ENCODE measurements at regions not wholly inside any gene's neighbourhood (a gene's known extent, or its start where the extent isn't known, plus 50 kb on each side); places are given as distances from the start of the nearest gene placed in this dataset.

DNA sequence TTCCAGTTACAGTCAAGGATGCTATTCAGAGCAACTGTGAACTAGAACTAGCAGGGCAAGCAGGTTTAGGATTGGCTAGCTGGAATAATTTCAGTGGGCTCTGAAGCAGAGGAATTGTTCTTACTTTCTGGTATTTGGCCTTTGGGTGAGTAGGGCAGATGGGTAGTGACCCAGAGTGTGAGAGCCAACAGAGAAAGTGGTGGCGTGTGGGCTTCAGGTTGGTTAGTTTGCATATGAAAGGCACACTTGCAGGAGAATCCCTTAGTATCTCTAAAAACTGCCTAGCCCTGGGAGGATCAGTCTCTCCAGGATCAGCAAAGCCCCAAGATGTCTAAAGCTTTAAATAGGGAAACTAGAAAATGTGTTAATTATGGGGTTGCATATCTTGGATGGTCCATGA, 67.6 kb upstream of the LRRC8B start:
- no peak for DNase-seq (ENCODE audit: low read depth)
- no peak overlapping the region for H3K4me3 ChIP-seq (ENCODE audit: control insufficient read depth, low read depth, low read length)
- TF ChIP-seq, protein P1, sequence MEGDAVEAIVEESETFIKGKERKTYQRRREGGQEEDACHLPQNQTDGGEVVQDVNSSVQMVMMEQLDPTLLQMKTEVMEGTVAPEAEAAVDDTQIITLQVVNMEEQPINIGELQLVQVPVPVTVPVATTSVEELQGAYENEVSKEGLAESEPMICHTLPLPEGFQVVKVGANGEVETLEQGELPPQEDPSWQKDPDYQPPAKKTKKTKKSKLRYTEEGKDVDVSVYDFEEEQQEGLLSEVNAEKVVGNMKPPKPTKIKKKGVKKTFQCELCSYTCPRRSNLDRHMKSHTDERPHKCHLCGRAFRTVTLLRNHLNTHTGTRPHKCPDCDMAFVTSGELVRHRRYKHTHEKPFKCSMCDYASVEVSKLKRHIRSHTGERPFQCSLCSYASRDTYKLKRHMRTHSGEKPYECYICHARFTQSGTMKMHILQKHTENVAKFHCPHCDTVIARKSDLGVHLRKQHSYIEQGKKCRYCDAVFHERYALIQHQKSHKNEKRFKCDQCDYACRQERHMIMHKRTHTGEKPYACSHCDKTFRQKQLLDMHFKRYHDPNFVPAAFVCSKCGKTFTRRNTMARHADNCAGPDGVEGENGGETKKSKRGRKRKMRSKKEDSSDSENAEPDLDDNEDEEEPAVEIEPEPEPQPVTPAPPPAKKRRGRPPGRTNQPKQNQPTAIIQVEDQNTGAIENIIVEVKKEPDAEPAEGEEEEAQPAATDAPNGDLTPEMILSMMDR (IDR thresholded peaks at IDR 0.05; ENCODE audit: control insufficient read depth, insufficient read depth, low read depth, low read length, missing control alignments): no peak

DNA sequence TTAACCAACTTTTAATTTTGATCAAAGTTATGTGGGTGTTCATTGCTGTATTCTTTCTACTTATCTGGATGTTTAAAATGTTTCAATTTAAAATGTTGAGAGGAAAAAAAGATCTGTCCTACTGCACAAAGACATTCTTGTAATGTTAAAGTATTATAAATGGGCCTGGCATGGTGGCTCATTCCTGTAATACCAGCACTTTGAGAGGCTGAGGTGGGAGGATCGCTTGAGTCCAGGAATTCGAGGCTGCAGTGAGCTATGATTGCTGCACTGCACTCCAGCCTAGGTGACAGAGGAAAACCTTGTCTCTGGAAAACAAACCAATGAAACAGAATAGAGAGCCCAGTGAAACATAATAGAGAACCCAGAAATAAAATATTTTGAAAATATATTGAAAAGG, 65.5 kb upstream of the LRRC8B start:
- TF ChIP-seq, protein P1 (IDR thresholded peaks at IDR 0.05; ENCODE audit: control insufficient read depth, insufficient read depth, low read depth, low read length, missing control alignments): no peak
- DNase-seq (ENCODE audit: low read depth): no peak
- no peak overlapping the region for H3K4me3 ChIP-seq (ENCODE audit: control insufficient read depth, low read depth, low read length)

DNA sequence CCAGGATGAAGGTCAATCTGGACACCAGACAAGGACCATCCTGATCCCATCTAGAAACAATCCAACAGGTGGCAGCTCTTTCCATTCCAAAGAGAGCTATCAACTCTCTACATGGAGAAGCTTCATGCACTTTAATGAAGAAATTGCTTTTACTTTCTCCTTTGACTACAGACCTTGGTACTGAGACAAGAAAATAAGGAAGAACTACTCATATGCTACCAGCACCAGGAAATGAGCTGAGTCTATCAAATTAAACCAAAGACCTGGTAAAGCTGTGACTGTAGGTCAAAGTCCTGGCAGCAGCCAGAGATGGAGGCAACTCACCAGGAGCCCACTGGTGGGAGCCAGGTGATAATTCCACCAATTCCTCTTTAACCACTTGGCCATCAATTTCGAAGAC, 64.3 kb upstream of the LRRC8B start:
- TF ChIP-seq, protein P1 (IDR thresholded peaks at IDR 0.05; ENCODE audit: control insufficient read depth, insufficient read depth, low read depth, low read length, missing control alignments): no peak
- DNase-seq (ENCODE audit: low read depth): no peak
- no peak overlapping the region for H3K4me3 ChIP-seq (ENCODE audit: control insufficient read depth, low read depth, low read length)

DNA sequence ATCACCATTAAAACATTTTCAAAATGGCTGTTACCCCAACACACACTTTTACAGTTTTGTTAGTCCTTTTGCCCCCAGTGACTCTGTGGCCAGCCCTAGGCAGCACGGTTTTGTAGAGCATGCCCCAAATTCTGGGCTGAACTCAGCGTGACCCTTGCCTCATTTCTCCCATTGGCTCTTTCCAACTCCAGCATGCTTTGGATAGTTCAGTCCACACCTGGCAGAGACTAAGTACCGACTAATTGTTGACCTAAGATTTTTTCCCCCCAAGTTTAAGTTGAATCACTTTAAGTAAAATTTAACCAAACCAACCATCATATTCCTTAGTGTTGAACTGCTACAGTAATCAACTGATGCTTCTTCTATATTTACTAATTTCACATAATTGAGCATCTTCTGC, 62.4 kb upstream of the LRRC8B start:
- DNase-seq (ENCODE audit: low read depth): no peak
- TF ChIP-seq, protein P1 (IDR thresholded peaks at IDR 0.05; ENCODE audit: control insufficient read depth, insufficient read depth, low read depth, low read length, missing control alignments): no peak
- no peak overlapping the region for H3K4me3 ChIP-seq (ENCODE audit: control insufficient read depth, low read depth, low read length)

DNA sequence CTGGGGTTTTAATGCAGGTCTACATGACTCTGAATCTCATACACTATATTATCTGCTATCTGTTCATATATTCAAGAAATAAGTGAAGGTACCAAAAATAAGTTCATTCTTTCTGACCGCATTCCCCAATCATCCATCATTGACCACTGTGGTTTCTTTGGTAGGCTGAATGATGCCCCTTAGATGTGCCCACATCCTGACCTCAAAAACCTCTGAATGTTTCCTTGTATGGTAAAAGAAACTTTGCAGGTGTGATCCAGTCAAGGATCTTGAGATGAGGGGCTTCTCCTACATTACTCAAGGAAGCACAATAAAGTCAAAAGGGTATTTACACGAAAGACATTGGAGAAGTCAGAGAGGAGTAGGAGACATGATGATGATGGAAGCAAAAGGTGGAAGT, 60.6 kb upstream of the LRRC8B start:
- TF ChIP-seq, protein P1 (IDR thresholded peaks at IDR 0.05; ENCODE audit: control insufficient read depth, insufficient read depth, low read depth, low read length, missing control alignments): no peak
- H3K4me3 ChIP-seq (ENCODE audit: control insufficient read depth, low read depth, low read length): no peak overlapping the region
- DNase-seq (ENCODE audit: low read depth): no peak

DNA sequence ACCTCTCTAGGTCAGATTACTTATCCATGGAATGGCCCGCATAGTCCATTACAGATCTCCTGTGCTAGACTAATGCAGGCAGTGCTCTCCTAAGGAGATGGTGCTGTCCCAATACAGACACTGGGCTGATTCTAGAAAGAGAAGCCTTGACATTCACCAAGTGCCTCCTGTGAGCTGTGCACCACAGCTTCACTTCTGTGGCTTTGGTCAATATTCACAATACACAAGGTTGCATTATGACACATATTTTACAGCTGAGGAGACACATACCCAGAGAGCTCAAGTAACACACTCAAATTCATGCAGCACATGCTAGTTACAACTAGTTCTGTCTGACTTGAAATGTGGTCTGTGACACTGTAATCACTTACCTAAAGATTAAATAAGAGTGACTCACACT, 59.4 kb upstream of the LRRC8B start:
- H3K4me3 ChIP-seq (ENCODE audit: control insufficient read depth, low read depth, low read length): no peak overlapping the region
- TF ChIP-seq, protein P1 (IDR thresholded peaks at IDR 0.05; ENCODE audit: control insufficient read depth, insufficient read depth, low read depth, low read length, missing control alignments): no peak
- DNase-seq (ENCODE audit: low read depth): no peak

DNA sequence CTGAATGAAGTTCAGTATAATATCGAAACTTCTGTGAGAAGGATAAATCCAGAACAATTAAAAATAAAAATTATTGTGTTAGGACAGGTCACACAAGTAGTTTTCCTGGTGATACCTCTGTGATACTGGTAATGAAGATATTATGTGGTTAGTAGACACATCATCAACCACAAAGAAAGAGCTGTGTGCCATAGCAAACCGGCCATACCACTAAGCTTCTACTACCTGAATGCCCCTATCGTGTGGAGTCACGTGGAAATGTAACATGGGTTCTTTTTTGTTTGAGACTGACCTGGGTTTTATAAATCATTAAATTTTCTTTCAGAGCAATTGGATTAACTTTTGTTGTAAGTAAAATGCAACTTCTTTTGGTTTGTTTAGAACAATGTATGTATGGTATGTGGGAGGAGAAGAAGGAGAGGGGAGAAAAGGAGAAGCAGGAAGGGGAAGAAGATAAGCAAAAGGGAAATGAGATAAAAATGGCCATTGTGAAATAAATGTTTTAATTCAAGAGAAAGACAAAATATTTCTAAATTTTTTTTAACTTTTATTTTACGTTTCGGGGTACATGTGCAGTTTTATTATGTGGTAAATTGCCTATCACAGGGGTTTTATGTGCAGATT, 58.2 kb upstream of the LRRC8B start:
- H3K4me3 ChIP-seq (ENCODE audit: control insufficient read depth, low read depth, low read length): no peak overlapping the region
- TF ChIP-seq, protein P1 (IDR thresholded peaks at IDR 0.05; ENCODE audit: control insufficient read depth, insufficient read depth, low read depth, low read length, missing control alignments): no peak
- no peak for DNase-seq (ENCODE audit: low read depth)

Measured in AG09309 (cell line).